Type B pancreatic cell (in vitro differentiated cells): ENCODE measurements at regions not wholly inside any gene's neighbourhood (a gene's known extent, or its start where the extent isn't known, plus 50 kb on each side); places are given as distances from the start of the nearest gene placed in this dataset.
"Not testable (repeated sequence)": the region's sequence is repeated elsewhere in the genome, so short reads cannot be mapped to it uniquely, and the experiment has no call there.

Experiments used
- DNase-seq: peaks from one replicate; pipeline ENCODE4 v3.0.0; 2021; ENCODE audit warnings: mixed read lengths; ENCODE audit not compliant: unreplicated experiment; ENCODE audit errors: extremely low spot score
- H3K27ac Mint-ChIP-seq: 2 replicates; pipeline ENCODE4 v1.8.0; 2021; ENCODE audit warnings: mild to moderate bottlenecking, mixed read lengths
- H3K27me3 Mint-ChIP-seq: 2 replicates; pipeline ENCODE4 v1.8.0; 2021; ENCODE audit warnings: mixed read lengths
- H3K36me3 Mint-ChIP-seq: 2 replicates; pipeline ENCODE4 v1.8.0; 2021; ENCODE audit warnings: mixed read lengths
- H3K4me1 Mint-ChIP-seq: one replicate; pipeline ENCODE4 v1.8.0; 2021; ENCODE audit warnings: mixed read lengths; ENCODE audit not compliant: unreplicated experiment
- H3K4me3 Mint-ChIP-seq: 2 replicates; pipeline ENCODE4 v1.8.0; 2021; ENCODE audit warnings: mild to moderate bottlenecking, mixed read lengths
- H3K9me3 Mint-ChIP-seq: 2 replicates; pipeline ENCODE4 v1.8.0; 2021; ENCODE audit warnings: mixed read lengths
- TF ChIP-seq, protein P1 (sequence below): fragments of 200-600 bp; sonication (generic); conservative IDR thresholded peaks from 2 replicates; pipeline ENCODE4 v1.5.0; 2021; ENCODE audit warnings: antibody characterized with exemption, mild to moderate bottlenecking

DNA sequence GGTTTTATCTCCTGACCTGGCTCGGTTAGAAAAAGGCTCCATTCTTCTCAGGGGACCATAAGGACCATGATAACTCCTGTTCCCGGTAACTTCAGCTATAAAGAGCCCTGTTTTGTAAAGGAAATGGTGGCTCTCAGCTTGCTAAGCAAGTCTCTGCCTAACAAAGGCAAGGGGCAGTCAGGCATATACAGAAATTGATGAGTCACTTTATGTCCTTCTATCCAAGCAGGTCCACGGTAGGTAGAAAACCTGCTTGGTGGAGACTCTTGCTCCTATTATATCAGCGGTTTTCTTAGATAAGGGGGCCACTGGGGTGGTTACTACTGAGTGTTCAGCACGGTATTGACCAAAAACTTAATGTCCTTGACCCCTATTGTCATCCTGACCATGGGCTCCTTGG, 203.0 kb upstream of the KLF8 start:
- Mint-ChIP-seq H3K36me3 (no peaks in the 10 kb centered on the region), H3K27ac (no peak overlapping the region), H3K27me3 (no peaks in the 10 kb centered on the region), H3K4me1 (no peaks in the 10 kb centered on the region), H3K4me3 (no peak overlapping the region), H3K9me3 (peaks cover 5% of the 10 kb centered on the region)
- TF ChIP-seq, protein P1, sequence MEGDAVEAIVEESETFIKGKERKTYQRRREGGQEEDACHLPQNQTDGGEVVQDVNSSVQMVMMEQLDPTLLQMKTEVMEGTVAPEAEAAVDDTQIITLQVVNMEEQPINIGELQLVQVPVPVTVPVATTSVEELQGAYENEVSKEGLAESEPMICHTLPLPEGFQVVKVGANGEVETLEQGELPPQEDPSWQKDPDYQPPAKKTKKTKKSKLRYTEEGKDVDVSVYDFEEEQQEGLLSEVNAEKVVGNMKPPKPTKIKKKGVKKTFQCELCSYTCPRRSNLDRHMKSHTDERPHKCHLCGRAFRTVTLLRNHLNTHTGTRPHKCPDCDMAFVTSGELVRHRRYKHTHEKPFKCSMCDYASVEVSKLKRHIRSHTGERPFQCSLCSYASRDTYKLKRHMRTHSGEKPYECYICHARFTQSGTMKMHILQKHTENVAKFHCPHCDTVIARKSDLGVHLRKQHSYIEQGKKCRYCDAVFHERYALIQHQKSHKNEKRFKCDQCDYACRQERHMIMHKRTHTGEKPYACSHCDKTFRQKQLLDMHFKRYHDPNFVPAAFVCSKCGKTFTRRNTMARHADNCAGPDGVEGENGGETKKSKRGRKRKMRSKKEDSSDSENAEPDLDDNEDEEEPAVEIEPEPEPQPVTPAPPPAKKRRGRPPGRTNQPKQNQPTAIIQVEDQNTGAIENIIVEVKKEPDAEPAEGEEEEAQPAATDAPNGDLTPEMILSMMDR: no peak
- no peak for DNase-seq

DNA sequence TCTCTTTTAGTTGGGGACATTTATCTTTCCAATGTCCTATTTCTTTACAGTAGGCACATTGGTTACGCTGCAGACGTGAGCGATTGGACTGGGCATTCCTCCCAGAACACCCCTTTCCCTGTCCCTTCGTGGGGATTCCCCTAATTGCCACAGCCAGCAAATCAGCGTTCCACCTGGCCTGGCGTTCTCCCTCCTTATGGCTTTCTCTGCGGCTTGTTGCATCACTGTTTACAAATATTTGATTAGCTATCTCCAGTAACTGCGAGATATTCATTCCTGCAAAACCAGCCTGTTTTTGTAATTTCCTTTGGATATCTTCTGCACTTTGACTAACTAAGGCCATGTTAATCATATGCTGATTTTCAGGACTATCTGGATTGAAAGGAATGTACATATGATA, 202.5 kb upstream of the KLF8 start:
- TF ChIP-seq, protein P1: no peak
- DNase-seq: no peak
- Mint-ChIP-seq H3K9me3 (peaks cover 5% of the 10 kb centered on the region), H3K27me3 (no peaks in the 10 kb centered on the region), H3K27ac (no peak overlapping the region), H3K4me3 (no peak overlapping the region), H3K36me3 (no peaks in the 10 kb centered on the region), H3K4me1 (no peaks in the 10 kb centered on the region)

DNA sequence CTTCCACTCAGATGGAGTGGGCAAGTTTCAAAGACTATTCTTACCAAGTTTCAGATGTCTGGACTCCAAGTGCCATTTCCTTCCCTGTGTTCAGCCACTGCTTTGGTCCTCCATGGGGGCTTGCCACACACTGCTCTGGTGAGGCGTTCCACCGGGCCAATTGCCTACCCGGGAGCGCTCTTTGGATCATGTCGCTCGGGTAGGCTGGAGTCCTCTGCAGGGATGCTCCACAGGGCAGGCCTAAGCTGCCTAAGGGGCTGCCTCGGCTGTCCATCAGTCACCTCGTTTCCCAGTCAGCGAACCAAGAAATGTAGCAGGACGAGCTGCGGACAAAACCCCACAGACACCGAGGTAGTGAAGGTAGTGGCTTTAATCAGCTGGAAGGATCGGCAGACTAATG, 200.7 kb upstream of the KLF8 start:
- Mint-ChIP-seq H3K9me3 (peaks cover 5% of the 10 kb centered on the region), H3K27me3 (no peaks in the 10 kb centered on the region), H3K36me3 (no peaks in the 10 kb centered on the region), H3K27ac (no peak overlapping the region), H3K4me3 (no peak overlapping the region), H3K4me1 (no peaks in the 10 kb centered on the region)
- no peak for DNase-seq
- TF ChIP-seq, protein P1: no peak

DNA sequence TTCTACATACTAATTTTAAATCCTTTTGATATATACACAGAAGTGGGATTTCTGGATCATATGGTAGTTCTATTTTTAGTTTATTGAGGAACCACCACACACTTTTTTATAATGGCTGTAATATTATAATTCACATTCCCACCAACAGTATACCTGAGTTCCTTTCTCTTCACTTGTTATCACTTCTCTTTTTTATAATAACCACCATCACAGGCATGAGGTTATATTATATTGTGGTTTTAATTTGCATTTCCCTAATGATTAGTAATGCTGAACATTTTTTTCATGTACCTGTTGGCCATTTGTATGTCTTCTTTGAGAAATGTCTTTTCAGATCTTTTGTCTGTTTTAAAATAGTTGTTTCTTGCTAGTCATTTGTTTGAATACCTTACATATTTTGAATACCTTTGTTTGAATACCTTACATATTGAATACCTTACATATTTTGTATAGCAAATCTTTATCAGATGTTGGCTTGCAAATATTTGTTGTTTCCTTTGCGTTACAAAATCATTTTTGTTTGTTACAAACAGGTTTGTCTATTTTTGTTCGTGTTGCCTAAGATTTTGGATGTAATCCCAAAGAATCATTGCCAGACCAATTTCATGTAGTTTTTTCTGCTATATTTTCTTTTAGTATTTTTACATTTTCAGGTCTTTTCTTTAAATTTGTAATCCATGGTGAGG, 198.5 kb upstream of the KLF8 start:
- Mint-ChIP-seq H3K27me3 (no peaks in the 10 kb centered on the region), H3K4me3 (no peak overlapping the region), H3K9me3 (peaks cover 5% of the 10 kb centered on the region), H3K36me3 (no peaks in the 10 kb centered on the region), H3K27ac (no peak overlapping the region), H3K4me1 (no peaks in the 10 kb centered on the region)
- TF ChIP-seq, protein P1: no peak
- no peak for DNase-seq

DNA sequence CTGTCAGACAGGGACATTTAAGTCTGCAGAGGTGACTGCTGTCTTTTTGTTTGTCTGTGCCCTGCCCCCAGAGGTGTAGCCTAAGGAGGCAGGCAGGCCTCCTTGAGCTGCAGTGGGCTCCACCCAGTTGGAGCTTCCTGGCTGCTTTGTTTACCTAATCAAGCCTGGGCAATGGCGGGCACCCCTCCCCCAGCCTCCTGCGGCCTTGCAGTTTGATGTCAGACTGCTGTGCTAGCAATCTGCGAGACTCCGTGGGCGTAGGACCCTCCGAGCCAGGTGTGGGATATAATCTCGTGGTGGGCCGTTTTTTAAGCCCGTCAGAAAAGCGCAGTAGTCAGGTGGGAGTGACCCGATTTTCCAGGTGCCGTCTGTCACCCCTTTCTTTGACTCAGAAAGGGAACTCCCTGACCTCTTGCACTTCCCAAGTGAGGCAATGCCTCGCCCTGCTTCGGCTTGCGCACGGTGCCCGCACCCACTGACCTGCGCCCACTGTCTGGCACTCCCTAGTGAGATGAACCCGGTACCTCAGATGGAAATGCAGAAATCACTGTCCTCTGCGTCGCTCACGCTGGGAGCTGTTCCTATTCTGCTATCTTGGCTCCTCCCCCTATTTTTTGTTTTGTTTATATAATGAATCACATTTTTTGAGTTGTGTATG, 179.4 kb upstream of the KLF8 start:
- not testable (repeated sequence) for H3K27ac Mint-ChIP-seq, H3K27me3 Mint-ChIP-seq, DNase-seq, H3K9me3 Mint-ChIP-seq, H3K4me1 Mint-ChIP-seq, H3K36me3 Mint-ChIP-seq, H3K4me3 Mint-ChIP-seq

DNA sequence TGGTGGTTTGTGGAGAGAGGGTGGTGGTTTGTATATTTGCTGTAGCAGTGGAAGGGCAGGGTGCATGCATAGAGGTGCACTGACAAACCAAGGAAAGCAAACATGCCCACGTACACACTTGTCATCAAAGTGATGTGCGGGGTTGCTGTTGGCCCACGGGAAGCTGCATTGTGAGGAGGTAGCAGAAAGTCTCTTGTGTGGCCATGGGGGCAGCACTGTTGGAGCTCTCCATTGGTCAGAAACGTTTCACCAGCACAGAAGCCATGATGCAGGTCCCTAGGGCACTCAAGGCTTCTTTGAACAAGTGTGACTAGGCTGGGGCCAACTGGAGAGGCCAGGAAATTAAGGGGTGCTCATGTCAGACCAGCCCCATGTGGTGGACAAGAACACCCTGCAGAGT, 174.8 kb upstream of the KLF8 start:
- H3K4me3 Mint-ChIP-seq: no peak overlapping the region
- TF ChIP-seq, protein P1: no peak
- no peaks in the 10 kb centered on the region for H3K36me3 Mint-ChIP-seq
- no peaks in the 10 kb centered on the region for H3K27me3 Mint-ChIP-seq
- H3K27ac Mint-ChIP-seq: no peak overlapping the region
- peaks cover 16% of the 10 kb centered on the region for H3K9me3 Mint-ChIP-seq
- DNase-seq: no peak
- H3K4me1 Mint-ChIP-seq: no peaks in the 10 kb centered on the region
